ENCODE measurements at regions not wholly inside any gene's neighbourhood (a gene's known extent, or its start where the extent isn't known, plus 50 kb on each side); places are given as distances from the start of the nearest gene placed in this dataset.
A peak's percentile ranks its signal among the peaks of the same experiment; 100 is the strongest.

DNA sequence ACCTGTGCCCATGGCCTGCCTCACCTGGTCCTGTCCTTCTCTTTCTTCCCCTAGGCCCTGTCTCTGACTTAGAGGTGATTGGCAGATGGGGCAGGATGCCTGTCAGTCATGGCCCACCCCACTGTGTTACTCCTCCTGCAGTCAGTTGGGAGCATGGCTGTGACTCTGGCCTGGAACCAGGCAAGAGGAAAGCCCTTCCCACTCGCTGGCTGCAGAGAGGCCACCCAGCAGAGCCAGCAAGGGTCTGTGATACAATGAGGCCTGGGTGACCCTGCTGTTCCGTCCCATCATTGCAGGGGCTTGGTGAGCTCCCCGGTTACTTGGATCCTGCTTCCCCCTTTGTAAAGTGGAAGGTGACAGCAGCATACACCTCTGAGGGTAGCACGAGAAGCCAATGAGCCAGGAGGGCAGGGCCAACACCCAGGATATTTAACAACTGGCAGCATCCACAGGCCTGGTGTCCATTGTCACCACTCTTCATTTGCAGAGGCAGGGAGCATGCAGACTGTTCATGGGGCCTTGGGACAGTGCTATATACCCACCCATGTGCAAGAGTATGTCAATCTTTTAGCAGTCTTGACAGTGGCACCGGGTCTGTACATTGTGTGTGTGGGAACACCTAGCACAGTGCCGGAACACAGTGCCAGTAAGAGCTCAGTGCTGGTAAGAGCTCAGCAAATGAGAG lies 191.0 kb upstream of the C1orf174 start:
- no peak for DNase-seq

- no peak for DNase-seq
Measured at GRCh38 chr1:4091996-4092395, 191.9 kb upstream of the C1orf174 start.

- DNase-seq, result no peak
Measured at GRCh38 chr1:4093856-4094565, 193.9 kb upstream of the C1orf174 start.

DNA sequence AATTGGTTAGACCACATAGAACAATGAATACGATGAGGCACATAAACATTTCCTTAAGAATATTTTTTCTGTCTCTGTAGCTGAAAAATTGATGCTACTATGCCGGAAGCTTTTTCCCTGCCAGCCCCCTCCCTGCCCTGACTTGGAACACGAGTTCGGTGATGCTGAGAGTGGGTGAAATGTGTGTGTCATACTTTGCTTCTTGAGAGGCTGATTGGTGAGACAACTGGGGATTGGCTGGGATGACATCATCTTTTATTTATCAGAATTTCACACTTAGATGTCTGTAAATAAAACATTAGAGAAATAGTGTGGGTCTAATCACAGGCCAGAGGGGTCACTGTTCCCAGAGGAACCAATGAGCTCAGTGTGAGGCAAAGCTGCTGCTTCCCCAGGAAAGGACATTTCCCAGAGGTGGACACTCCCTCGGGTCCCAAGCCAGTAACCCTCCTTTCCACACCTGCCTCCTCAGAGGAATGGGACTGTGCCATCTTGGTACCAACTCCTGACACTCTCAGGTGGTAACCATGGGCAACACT lies 195.4 kb upstream of the C1orf174 start:
- DNase-seq, result no peak

- peak; percentile 51 for DNase-seq
Measured at GRCh38 chr1:4101459-4102161, 201.5 kb upstream of the C1orf174 start.

DNA sequence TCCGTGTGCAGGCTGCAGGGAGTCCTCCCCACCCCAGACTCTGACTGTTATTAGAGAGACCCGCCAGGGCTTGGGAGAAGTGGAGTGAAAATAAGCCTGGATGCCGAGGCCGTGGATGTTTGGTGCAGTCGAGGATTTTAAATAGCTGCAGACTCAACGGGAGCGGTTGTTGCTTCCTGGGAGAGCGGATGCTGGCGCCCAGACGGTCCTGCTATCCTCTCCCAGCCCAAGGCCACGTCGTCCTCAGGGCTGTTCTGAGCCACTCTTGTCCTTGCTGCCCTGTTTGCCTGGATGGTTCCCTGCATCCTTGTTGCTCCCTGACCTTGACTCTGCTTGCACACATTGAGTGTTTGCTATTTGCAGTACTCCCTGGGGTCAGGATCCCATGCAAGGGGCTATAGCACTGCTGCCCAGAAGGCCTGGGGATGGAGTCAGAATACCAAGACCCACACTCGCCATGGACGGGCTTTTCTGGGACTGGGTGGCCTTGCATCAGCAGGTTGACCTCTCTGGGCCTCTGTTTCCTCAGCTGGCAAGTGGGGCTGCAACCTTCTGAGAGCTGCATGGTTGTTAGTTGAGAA lies 205.3 kb upstream of the C1orf174 start:
- DNase-seq, result no peak

DNA sequence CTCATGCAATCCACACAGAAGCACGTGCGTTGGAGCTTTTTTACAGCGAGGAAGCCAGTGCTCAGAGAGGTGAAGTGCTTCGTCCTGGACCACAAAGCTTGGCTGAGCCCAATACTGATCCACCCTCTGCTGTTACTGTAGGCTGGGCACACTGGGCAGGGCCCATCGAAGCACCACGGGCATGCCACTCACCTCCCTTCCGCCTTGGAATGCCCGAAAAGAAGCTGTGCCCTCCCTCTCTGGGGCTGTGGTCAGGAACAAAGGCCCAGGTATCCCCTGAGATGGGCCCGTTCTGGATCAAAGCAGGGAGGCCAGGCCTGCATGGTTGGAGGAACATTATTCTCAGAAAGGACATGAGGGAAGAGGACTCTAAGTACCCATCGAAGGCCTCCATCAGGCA lies 206.7 kb upstream of the C1orf174 start:
- no peak for DNase-seq

DNA sequence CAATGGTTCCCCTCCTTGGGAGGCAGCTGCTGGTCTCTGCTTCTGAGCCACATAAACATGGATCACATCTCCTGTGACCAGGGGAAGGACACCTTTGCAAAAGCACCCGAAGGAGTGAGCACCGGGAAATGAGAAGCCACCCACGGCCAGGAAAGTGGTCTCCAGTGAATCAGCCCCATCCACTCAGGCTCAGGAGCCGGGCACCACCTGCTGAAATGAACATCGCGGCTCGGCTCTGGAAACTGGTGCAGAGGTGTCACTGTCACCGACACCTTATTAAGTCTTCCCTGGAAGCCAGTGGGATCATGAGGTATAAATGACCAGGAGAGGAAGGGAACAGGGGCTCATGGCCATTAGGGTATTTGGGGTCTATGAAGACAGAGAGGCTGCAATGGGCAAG lies 207.2 kb upstream of the C1orf174 start:
- DNase-seq, result no peak

DNA sequence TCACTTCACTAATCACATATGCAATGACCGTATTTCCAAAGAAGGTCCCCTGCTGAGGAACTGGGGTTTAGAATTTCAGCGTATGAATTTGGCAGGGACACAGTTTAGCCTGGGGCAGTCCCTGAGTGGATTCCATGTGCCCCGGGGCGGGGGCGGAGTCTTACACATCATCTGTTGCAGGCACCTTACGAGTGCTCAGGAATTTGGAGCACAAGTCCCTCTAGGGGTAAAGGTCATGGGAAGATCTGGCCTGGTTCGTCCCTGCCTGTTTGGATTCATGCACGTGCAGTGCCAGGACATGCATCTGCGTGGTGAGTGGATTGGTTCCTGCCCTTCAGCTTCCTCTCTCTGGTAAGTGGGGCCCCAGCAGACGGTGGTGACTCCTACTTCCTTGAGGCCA lies 208.3 kb upstream of the C1orf174 start:
- DNase-seq, result no peak

- no peak for DNase-seq
Measured at GRCh38 chr1:4108758-4109627, 208.9 kb upstream of the C1orf174 start.

DNA sequence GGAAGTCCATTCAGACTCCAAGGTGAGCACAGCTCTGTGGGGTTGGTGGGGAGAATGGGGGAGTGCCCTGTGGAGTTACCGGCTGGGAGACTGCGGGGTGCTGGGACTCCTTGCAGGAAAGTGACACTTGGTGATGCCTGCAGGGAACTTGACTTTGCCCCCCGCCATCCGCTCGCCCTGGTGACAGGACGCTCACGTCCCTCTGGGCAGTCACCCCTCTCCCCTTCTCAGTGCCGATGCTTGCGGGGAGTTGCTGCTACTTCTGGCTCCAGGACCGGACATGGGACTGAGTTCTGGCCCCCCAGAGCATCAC lies 209.5 kb upstream of the C1orf174 start:
- no peak for DNase-seq

DNA sequence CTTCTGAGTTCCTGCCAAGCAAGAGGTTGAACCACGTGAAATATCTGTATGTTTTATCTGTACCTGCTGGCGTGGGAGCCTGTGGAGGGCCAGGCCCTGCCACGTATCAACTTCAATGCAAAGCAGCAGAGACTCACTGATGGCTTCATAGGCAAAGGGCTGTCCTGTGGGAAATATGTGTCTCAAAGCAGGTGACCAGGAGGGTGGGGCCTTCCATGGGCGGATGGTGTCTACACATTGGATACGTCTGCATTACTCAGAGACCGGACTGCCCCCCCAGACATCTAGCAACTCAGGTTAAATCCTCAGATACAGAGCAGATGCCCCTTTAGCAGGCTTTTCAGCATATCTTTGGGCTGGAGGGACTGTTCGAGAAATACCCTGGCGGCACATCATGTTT lies 210.8 kb upstream of the C1orf174 start:
- no peak for DNase-seq

DNA sequence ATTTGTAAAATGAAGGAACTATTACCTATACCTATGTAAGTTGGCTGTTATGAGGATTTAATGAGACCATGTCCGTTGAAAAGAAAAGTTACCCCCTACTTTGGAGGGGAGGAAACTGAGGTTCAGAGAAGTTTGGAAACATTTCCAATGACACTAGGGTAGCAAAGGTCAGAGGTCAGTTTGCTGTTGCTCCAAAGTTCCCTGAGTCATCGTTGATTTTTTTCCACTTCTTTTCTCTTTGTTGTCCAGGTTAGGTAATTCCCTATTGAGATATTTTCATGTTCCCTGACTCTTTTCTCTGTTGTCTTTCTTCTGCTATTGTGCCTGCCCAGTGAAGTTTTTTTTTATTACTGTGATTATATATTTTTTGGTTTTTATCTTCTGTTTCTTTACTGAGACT lies 213.8 kb upstream of the C1orf174 start:
- DNase-seq, result no peak

GRCh38 chr1:4115191-4115900 lies 215.3 kb upstream of the C1orf174 start:
- DNase-seq, result no peak

DNA sequence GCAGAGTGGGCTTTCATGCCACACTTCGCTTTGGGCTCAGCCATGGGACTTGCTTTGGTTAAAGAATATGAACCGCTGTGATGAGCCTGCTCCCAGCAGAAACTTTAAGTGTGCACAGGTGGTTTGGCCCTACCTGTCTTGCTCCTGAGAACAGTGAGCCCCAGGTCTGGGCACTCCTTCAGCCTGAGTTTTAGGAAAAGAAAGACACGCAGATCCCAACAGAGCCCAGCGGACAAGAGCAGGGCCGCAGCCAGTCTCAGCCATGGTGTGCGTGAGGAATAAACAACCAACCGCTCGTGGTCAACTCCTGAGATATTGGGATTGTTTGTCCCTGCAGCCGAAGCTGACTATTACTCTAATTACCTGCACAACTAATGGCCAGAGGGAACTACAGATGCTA lies 217.1 kb upstream of the C1orf174 start:
- no peak for DNase-seq

DNA sequence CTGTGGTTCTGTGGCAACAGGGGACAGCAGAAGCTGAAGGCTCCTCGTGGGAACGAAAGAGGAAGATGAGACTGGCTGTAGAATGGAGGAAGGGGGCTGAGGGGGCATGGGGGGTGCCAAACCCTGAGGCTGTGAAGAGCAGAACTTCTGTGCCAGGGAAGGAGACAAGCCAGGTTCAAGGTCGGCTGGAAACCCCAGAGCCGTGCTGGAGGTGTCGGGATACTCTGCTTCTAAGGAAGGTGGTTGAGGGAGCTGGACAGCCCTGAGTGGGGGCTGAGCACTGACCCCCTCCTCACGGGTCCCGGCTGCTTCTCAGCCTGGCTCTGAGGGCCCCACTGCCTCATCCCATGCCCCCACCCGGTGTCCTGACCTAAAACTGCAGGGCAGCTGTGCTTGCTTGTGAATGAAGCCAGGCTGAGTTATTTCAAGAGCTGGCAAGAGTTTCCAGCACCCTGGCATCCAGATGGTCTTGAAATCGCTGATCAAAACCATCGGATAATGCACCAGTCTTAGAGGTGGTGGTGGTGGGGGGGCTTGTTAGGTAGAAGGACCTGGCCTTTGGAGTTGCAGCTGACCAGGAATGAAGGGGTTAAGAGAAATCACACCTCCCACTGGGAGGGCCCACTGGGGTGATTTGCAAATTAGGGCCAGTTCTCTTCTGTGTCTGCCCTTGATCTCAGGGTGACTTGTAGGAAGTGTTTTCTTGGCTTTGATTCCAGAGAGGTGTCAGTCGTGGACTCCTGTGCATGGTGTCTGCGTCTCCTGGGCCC lies 218.9 kb upstream of the C1orf174 start:
- DNase-seq, result peak; percentile 3

DNA sequence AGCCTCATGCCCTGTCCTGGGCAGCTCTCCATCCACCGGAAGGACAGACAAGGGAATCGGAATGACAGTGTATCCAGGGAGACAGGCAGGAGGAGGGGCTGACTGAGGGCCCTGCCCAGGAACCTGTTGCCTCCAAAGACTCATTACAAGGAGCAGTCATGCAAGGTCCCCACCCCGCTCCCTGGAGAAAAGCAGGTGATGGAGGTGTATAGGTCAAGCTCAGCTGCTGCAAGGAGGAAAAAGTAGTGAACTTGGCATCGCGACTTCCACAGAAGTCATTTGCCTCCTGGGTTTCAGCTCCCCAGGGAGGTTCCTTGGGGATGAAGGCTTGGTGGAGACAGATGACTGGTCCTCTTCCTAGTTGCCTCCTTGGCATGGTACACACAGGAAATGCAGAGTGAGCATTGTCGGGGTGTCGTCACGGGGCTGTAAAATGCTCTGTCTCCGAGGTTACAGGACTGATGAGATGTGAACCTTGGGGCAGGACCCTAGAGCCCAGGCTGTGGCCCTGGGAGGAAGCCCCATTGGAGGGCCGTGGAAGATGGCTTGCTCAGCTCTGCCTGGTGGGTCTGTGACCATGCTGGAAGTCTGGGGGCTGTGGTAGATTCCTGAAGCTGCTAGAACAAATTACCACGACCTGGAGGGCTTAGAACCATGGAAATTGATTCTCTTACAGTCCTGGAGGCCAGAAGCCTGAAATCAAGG lies 219.6 kb upstream of the C1orf174 start:
- no peak for DNase-seq

DNA sequence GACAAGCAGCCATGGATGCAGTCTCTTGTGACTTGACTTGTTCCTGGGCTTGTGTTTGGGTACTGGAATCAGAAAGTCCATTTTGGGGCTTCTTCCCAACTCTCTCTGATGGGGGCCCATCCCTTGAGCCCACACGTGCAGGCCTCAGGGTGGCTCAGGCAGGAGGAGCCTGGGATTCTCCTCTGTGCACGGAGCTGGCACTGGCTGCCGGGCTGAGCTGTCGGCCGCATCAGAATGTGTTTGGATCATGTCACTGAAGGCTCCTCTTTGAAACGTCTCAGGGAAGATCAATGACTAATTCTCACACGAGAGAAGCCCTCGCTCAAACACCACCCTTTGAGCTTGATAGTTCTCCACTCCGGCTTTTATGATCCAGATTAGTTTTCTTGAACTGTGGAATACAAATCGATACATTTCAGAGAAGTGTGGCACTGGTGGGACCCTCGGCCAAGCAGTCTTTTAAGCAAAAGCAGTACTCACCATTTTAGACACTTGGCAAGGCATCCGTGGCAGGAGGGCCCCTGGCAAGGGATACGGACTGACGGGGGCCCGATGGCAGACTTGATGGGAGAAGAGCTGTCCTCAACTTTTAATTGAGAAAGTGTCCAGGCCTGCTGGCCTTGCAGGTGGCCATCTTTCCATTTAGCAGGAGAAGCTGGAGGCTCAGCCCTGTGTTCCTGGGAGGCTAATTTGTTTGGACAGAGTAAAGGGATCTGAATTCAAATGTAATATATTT lies 220.7 kb upstream of the C1orf174 start:
- DNase-seq, result no peak

DNA sequence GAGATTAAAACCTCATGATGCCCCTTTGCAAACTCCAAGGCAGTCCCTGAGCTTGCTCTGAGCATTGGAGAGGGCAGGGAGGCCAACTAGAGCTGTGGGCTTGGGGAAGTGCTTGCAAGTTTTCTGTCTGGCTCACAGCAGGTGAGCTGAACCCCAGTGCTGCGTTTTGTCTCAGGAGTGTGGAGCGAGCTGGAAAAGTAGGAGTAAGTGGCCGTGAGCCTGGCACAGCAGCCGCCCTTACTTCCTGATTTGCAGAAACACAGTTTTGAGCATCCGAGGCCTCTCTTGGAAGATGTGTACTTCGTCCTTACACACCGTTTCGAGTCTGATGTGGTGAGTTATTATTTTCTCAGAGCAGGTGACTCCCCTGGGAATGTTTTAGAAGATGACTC lies 221.2 kb upstream of the C1orf174 start:
- DNase-seq, result no peak

Data from NCI-H1694 treated with DMSO at 0.1 percent for 48 hours (cell line).